OCI-LY7 (cell line): ENCODE measurements at regions not wholly inside any gene's neighbourhood (a gene's known extent, or its start where the extent isn't known, plus 50 kb on each side); places are given as distances from the start of the nearest gene placed in this dataset.

ENCODE experiments used
- BruUV-seq: library from RNA; stranded (reverse); fragments of 400-500 nt; replicated peaks from 2 replicates; lab custom pipeline; 2021; lab: Mats Ljungman, UMichigan
- CTCF ChIA-PET: fragments of 300-600 bp; sonication (Branson Sonifier 250); formaldehyde crosslinking; loops from one replicate; lab custom pipeline; 2022; ENCODE audit warnings: antibody characterized with exemption; ENCODE audit not compliant: unreplicated experiment; lab: Charles Lee
- POLR2A ChIA-PET: fragments of 300-600 bp; sonication (Branson Sonifier 250); formaldehyde crosslinking; loops from one replicate; lab custom pipeline; 2022; ENCODE audit warnings: antibody characterized with exemption; lab: Charles Lee
- DNase-seq: peaks from one replicate; pipeline ENCODE4 v3.0.0-alpha.2; 2015; ENCODE audit warnings: low spot score
- H2AFZ ChIP-seq: fragments of 200-600 bp; sonication (generic), shearing (Covaris generic); 2 replicates; pipeline ENCODE4 v1.6.1; 2014; ENCODE audit warnings: mild to moderate bottlenecking, antibody characterized with exemption, low read length, moderate library complexity
- H3K27ac ChIP-seq: fragments of 200-600 bp; sonication (generic); 2 replicates; pipeline ENCODE4 v1.5.1; 2014; ENCODE audit warnings: mixed run types, low read depth, mild to moderate bottlenecking, moderate library complexity, low read length, inconsistent platforms; ENCODE audit not compliant: poor library complexity, severe bottlenecking
- H3K36me3 ChIP-seq: fragments of 200-600 bp; sonication (generic); 2 replicates; pipeline ENCODE4 v1.6.1; 2014; ENCODE audit warnings: mild to moderate bottlenecking, antibody characterized with exemption, low read length, moderate library complexity, mixed read lengths; ENCODE audit not compliant: insufficient read depth
- H3K4me1 ChIP-seq: fragments of 200-600 bp; sonication (generic); 2 replicates; pipeline ENCODE4 v1.5.1; 2014; ENCODE audit warnings: mild to moderate bottlenecking, low read length; ENCODE audit not compliant: insufficient read depth, poor library complexity, severe bottlenecking
- H3K4me2 ChIP-seq: fragments of 200-600 bp; sonication (generic); 2 replicates; pipeline ENCODE4 v1.6.1; 2014; ENCODE audit warnings: mild to moderate bottlenecking, low read length
- H3K4me3 ChIP-seq: fragments of 200-600 bp; sonication (generic); 2 replicates; pipeline ENCODE4 v1.5.1; 2014; ENCODE audit warnings: mild to moderate bottlenecking, low read depth, low read length; ENCODE audit not compliant: poor library complexity, severe bottlenecking
- H3K79me2 ChIP-seq: fragments of 200-600 bp; sonication (generic); 2 replicates; pipeline ENCODE4 v1.6.1; 2016; ENCODE audit warnings: low read depth, mild to moderate bottlenecking, low read length, moderate library complexity, mixed read lengths; ENCODE audit not compliant: insufficient read depth
- H3K9me2 ChIP-seq: fragments of 200-600 bp; sonication (generic); 2 replicates; pipeline ENCODE4 v1.6.1; 2016; ENCODE audit warnings: mild to moderate bottlenecking, low read length, mixed read lengths; ENCODE audit not compliant: insufficient read depth
- H3K9me3 ChIP-seq: fragments of 200-600 bp; sonication (generic); 2 replicates; pipeline ENCODE4 v1.6.1; 2014; ENCODE audit warnings: mild to moderate bottlenecking, mixed run types, low read length, mixed read lengths
- H4K20me1 ChIP-seq: fragments of 200-600 bp; sonication (generic); 2 replicates; pipeline ENCODE4 v1.6.1; 2014; ENCODE audit warnings: mild to moderate bottlenecking, antibody characterized with exemption, low read length, moderate library complexity, mixed read lengths; ENCODE audit not compliant: insufficient read depth
- CTCF ChIP-seq: fragments of 200-600 bp; sonication (generic); conservative IDR thresholded peaks from 2 replicates; pipeline ENCODE4 v1.5.1; 2014; ENCODE audit warnings: mild to moderate bottlenecking, antibody characterized with exemption, low read length, moderate library complexity, mixed read lengths
- EZH2phosphoT487 ChIP-seq: fragments of 200-600 bp; sonication (generic); IDR thresholded peaks from 2 replicates; pipeline ENCODE4 v1.6.1; 2018; ENCODE audit warnings: low read depth, borderline replicate concordance, mild to moderate bottlenecking, mixed run types, antibody characterized with exemption, low read length, moderate library complexity, mixed read lengths
- intact Hi-C: fragments of 100-400 bp; cut with micrococcal nuclease; formaldehyde crosslinking; loops from one replicate; pipeline ENCODE4 v1.10.0; 2022; ENCODE audit not compliant: unreplicated experiment

- intact Hi-C loops, result no loop called here
- DNase-seq, result no peak
- Histone ChIP-seq H3K4me1 (no peaks in the 10 kb centered on the region), H3K79me2 (no peaks in the 10 kb centered on the region), H4K20me1 (no peaks in the 10 kb centered on the region), H3K27ac (no peak overlapping the region), H3K36me3 (no peaks in the 10 kb centered on the region), H3K9me3 (no peaks in the 10 kb centered on the region), H2AFZ (no peak overlapping the region), H3K4me3 (no peak overlapping the region), H3K9me2 (no peaks in the 10 kb centered on the region), H3K4me2 (no peak overlapping the region)
- POLR2A ChIA-PET, result interaction anchor here (0.6 to 1.0 kb wide), 3 partner anchors 9 to 126 kb away, joined by 3 to 5 read pairs (median 3); no protein-coding TSS in a partner anchor
- TF ChIP-seq CTCF, result no peak
- CTCF ChIA-PET, result no interaction called here
- BruUV-seq, result no TSS peak
Measured at GRCh38 chr6:144639654-144640053, 354.5 kb downstream of the UTRN start.

GRCh38 chr6:144641286-144641685 is 356.2 kb downstream of the UTRN start:
- no peak for DNase-seq
- no peaks in the 10 kb centered on the region for H3K9me3 ChIP-seq
- no peak overlapping the region for H3K4me2 ChIP-seq
- ChIA-PET POLR2A (no interaction called here), CTCF (no interaction called here)
- H2AFZ ChIP-seq, result no peak overlapping the region
- H3K4me3 ChIP-seq, result no peak overlapping the region
- no peak overlapping the region for H3K27ac ChIP-seq
- H3K79me2 ChIP-seq, result no peaks in the 10 kb centered on the region
- intact Hi-C loops, result no loop called here
- no peaks in the 10 kb centered on the region for H3K36me3 ChIP-seq
- no peaks in the 10 kb centered on the region for H4K20me1 ChIP-seq
- TF ChIP-seq EZH2phosphoT487 (no peak), CTCF (no peak)
- no TSS peak for BruUV-seq
- H3K9me2 ChIP-seq, result no peaks in the 10 kb centered on the region
- no peaks in the 10 kb centered on the region for H3K4me1 ChIP-seq

- Histone ChIP-seq H4K20me1 (no peaks in the 10 kb centered on the region), H3K27ac (no peak overlapping the region), H3K4me3 (no peak overlapping the region), H3K9me2 (no peaks in the 10 kb centered on the region), H3K4me1 (no peaks in the 10 kb centered on the region), H2AFZ (no peak overlapping the region), H3K79me2 (no peaks in the 10 kb centered on the region), H3K9me3 (no peaks in the 10 kb centered on the region), H3K4me2 (no peak overlapping the region), H3K36me3 (no peaks in the 10 kb centered on the region)
- ChIA-PET CTCF (no interaction called here), POLR2A (interaction anchor here (0.6 to 0.7 kb wide), 2 partner anchors 856 to 1148 kb away, joined by 3 read pairs; no protein-coding TSS in a partner anchor)
- TF ChIP-seq CTCF, result no peak
- TF ChIP-seq EZH2phosphoT487, result no peak
- DNase-seq, result no peak
- intact Hi-C loops, result no loop called here
- BruUV-seq, result no TSS peak
Measured at GRCh38 chr6:144644776-144645175, 359.6 kb downstream of the UTRN start.
